Bronchial epithelial cell (primary cell): ENCODE measurements at regions not wholly inside any gene's neighbourhood (a gene's known extent, or its start where the extent isn't known, plus 50 kb on each side); places are given as distances from the start of the nearest gene placed in this dataset.
A peak's percentile ranks its signal among the peaks of the same experiment; 100 is the strongest.

ENCODE experiments used
- DNase-seq: peaks from one replicate; pipeline ENCODE4 v3.0.0-alpha.2; 2010; ENCODE audit warnings: low read depth
- FAIRE-seq: peaks from 2 replicates; lab custom pipeline; 2011; peaks lifted over from hg19 to GRCh38; lab: Jason Lieb, UNC
- H3K27me3 ChIP-seq: 2 replicates; pipeline ENCODE4 v1.5.1; 2011; ENCODE audit warnings: low read length; ENCODE audit not compliant: control insufficient read depth, insufficient read depth
- H3K36me3 ChIP-seq: 2 replicates; pipeline ENCODE4 v1.5.1; 2011; ENCODE audit warnings: low read length; ENCODE audit not compliant: control insufficient read depth, insufficient read depth
- H3K4me3 ChIP-seq: 2 replicates; pipeline ENCODE4 v1.5.1; 2011; ENCODE audit warnings: mild to moderate bottlenecking, low read depth, low read length, control low read depth
- TF ChIP-seq, protein P1 (sequence below): IDR thresholded peaks from 2 replicates; pipeline ENCODE4 v1.5.1; 2011; ENCODE audit warnings: mild to moderate bottlenecking, moderate library complexity, low read length, control low read depth, inconsistent platforms; ENCODE audit not compliant: insufficient read depth, severe bottlenecking

DNA sequence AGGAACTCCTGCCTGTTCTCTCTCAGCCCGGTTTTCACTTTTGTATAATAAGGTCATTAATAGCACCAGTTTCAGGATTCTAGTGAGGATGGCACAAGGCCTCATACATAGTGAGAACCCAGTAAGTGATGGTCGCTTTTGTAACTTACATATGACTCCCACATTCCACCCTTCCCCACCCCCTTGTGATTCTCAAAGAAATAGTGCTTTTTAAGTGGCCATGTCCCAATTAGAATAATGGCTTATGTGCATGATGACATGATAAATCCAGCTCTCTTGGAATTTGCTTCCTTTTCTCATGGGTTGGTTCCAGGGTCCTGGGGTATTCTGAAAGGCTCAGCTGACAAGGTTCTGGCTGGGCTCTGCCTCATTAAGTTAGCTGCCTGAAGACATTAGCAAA, 189.9 kb downstream of the URB2 start:
- Histone ChIP-seq H3K27me3 (no peaks in the 10 kb centered on the region), H3K36me3 (no peaks in the 10 kb centered on the region), H3K4me3 (no peak overlapping the region)
- TF ChIP-seq, protein P1, sequence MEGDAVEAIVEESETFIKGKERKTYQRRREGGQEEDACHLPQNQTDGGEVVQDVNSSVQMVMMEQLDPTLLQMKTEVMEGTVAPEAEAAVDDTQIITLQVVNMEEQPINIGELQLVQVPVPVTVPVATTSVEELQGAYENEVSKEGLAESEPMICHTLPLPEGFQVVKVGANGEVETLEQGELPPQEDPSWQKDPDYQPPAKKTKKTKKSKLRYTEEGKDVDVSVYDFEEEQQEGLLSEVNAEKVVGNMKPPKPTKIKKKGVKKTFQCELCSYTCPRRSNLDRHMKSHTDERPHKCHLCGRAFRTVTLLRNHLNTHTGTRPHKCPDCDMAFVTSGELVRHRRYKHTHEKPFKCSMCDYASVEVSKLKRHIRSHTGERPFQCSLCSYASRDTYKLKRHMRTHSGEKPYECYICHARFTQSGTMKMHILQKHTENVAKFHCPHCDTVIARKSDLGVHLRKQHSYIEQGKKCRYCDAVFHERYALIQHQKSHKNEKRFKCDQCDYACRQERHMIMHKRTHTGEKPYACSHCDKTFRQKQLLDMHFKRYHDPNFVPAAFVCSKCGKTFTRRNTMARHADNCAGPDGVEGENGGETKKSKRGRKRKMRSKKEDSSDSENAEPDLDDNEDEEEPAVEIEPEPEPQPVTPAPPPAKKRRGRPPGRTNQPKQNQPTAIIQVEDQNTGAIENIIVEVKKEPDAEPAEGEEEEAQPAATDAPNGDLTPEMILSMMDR = no peak
- DNase-seq (no peak), FAIRE-seq (no peak)

DNA sequence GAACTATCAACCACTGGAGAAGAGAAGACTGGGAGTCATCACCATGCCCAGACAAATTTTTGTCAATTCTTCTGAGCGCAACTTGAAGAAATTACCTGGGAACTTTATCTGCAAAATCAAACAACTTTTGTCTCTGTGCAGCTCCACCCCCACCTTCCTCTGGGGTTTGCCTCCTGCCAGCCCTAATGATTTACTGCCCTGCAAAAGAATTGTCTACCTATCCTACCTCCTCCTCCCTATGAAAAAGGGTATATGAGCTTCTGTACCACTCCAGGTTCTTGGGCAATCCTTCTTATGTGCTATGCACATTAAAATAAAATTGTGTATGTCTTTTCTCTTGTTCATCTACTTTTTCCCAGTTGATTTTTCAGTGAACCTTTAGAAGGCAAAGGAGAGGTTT, 191.9 kb downstream of the URB2 start:
- TF ChIP-seq, protein P1 = no peak
- Histone ChIP-seq H3K4me3 (no peak overlapping the region), H3K27me3 (no peaks in the 10 kb centered on the region), H3K36me3 (no peaks in the 10 kb centered on the region)
- no peak for FAIRE-seq
- DNase-seq = no peak

DNA sequence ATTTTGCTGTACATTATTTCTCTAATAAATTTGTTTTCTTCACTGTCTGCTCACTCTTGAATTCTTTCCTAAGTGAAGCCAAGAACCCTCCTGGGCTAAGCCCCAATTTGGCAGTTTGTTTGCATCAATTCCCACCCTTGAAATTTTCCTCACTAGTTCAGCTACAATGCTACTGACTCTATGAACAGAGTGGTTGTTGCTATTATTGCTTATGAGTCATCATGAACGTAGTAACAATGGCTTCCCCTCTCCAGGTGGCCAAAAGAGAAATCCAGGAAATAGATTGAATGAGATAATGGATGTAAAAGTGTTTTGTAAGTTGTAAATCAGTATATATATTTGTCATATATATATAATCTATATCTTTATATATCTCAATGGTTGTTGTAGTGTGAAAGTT, 193.0 kb downstream of the URB2 start:
- DNase-seq = peak; percentile 33
- Histone ChIP-seq H3K27me3 (no peaks in the 10 kb centered on the region), H3K36me3 (no peaks in the 10 kb centered on the region), H3K4me3 (no peak overlapping the region)
- TF ChIP-seq, protein P1 = no peak
- FAIRE-seq = no peak

DNA sequence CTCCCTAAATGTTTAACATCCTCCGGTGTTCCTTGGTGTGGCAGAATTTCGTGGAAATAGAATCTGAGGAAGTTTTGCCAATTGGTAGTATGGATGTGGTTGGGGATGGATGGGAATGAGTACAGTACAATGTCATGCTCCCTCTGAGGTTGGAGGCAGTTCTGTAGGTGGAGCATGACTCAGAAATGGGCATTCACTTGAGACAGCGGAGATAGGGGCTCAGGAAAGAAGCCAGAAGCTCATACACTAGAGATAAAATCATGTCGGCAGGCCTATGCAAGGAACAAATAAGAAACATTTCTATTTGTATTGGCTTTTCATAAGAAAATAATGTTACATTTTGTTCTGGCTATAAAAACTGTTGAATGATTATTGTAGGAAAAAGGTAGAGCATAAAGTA, 196.0 kb downstream of the URB2 start:
- H3K27me3 ChIP-seq = no peaks in the 10 kb centered on the region
- no peak overlapping the region for H3K4me3 ChIP-seq
- DNase-seq = no peak
- H3K36me3 ChIP-seq = no peaks in the 10 kb centered on the region
- TF ChIP-seq, protein P1 = no peak
- FAIRE-seq = no peak

DNA sequence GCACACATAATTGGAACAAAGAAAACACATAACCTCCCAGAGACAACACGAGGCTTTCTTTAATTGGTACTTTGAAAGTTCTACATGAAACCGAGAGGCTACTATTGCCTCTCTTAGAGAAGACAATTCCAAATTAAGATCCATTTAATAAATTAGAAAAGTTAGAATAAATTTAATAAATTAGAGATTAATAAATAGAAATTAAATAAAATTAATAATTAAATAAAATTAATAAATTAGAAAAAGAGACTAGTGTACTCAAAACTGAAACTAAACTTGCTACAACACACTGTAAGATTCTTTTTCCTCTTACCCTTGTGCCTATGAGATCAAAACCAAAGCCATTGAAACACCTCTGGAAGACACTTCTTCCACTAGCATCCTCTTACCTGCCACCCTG, 199.0 kb downstream of the URB2 start:
- no peaks in the 10 kb centered on the region for H3K36me3 ChIP-seq
- FAIRE-seq (no peak), DNase-seq (no peak)
- H3K4me3 ChIP-seq = no peak overlapping the region
- TF ChIP-seq, protein P1 = no peak
- H3K27me3 ChIP-seq = no peaks in the 10 kb centered on the region

DNA sequence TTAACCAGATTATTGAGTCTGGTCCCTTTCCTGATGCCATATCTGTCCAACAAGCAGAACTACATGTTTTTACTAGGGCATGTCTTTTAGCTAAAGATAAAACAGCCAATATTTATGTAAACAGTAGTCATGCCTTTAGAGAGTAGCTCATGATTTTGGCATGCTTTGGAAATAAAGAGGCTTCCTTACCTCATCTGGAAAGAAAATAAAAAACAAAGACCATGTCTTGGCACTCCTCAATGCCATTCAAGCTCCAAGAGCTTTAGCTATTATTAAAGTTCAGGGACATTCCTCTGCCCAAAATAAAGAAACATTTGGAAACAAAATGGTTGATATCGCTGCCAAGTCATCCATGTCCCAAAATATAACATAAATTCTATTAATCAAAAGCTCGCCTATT, 202.4 kb downstream of the URB2 start:
- Histone ChIP-seq H3K4me3 (no peak overlapping the region), H3K36me3 (no peaks in the 10 kb centered on the region), H3K27me3 (no peaks in the 10 kb centered on the region)
- TF ChIP-seq, protein P1 = no peak
- no peak for DNase-seq
- no peak for FAIRE-seq
